ENCODE measurements at regions not wholly inside any gene's neighbourhood (a gene's known extent, or its start where the extent isn't known, plus 50 kb on each side); places are given as distances from the start of the nearest gene placed in this dataset.

GRCh38 chrX:149121206-149121920 is 383.7 kb downstream of the IDS start:
- in situ Hi-C loops (cut with MboI; ENCODE audit: low sequenced_read_pairs, unreplicated experiment) = no loop called here
- no peak for DNase-seq (ENCODE audit: low spot score)

GRCh38 chrX:149120459-149120858 is 384.6 kb downstream of the IDS start:
- in situ Hi-C loops (cut with MboI; ENCODE audit: low sequenced_read_pairs, unreplicated experiment) = no loop called here
- TF ChIP-seq CTCF (IDR thresholded peaks at IDR 0.05; ENCODE audit: borderline replicate concordance, control extremely low read depth, extremely low read depth, insufficient read depth, missing control alignments) = no peak
- no peak for DNase-seq (ENCODE audit: low spot score)

More at GRCh38 chrX:149121206-149121920, 383.7 kb downstream of the IDS start:
- TF ChIP-seq CTCF (IDR thresholded peaks at IDR 0.05; ENCODE audit: borderline replicate concordance, control extremely low read depth, extremely low read depth, insufficient read depth, missing control alignments) = no peak

- no peak for TF ChIP-seq CTCF (IDR thresholded peaks at IDR 0.05; ENCODE audit: borderline replicate concordance, control extremely low read depth, extremely low read depth, insufficient read depth, missing control alignments)
- DNase-seq (ENCODE audit: low spot score) = no peak
- in situ Hi-C loops (cut with MboI; ENCODE audit: low sequenced_read_pairs, unreplicated experiment) = no loop called here
Measured at GRCh38 chrX:149114874-149115273, 390.2 kb downstream of the IDS start.

GRCh38 chrX:149114001-149114400 is 391.1 kb downstream of the IDS start:
- no peak for TF ChIP-seq CTCF (IDR thresholded peaks at IDR 0.05; ENCODE audit: borderline replicate concordance, control extremely low read depth, extremely low read depth, insufficient read depth, missing control alignments)
- in situ Hi-C loops (cut with MboI; ENCODE audit: low sequenced_read_pairs, unreplicated experiment) = no loop called here
- no peak for DNase-seq (ENCODE audit: low spot score)

GRCh38 chrX:149097786-149098185 is 407.3 kb downstream of the IDS start:
- in situ Hi-C loops (cut with MboI; ENCODE audit: low sequenced_read_pairs, unreplicated experiment) = no loop called here
- no peak for TF ChIP-seq CTCF (IDR thresholded peaks at IDR 0.05; ENCODE audit: borderline replicate concordance, control extremely low read depth, extremely low read depth, insufficient read depth, missing control alignments)
- DNase-seq (ENCODE audit: low spot score) = no peak

- DNase-seq (ENCODE audit: low spot score) = no peak
- in situ Hi-C loops (cut with MboI; ENCODE audit: low sequenced_read_pairs, unreplicated experiment) = no loop called here
- TF ChIP-seq CTCF (IDR thresholded peaks at IDR 0.05; ENCODE audit: borderline replicate concordance, control extremely low read depth, extremely low read depth, insufficient read depth, missing control alignments) = no peak
Measured at GRCh38 chrX:149092179-149092578, 412.9 kb downstream of the IDS start.
